ENCODE measurements at regions not wholly inside any gene's neighbourhood (a gene's known extent, or its start where the extent isn't known, plus 50 kb on each side); places are given as distances from the start of the nearest gene placed in this dataset.

DNA sequence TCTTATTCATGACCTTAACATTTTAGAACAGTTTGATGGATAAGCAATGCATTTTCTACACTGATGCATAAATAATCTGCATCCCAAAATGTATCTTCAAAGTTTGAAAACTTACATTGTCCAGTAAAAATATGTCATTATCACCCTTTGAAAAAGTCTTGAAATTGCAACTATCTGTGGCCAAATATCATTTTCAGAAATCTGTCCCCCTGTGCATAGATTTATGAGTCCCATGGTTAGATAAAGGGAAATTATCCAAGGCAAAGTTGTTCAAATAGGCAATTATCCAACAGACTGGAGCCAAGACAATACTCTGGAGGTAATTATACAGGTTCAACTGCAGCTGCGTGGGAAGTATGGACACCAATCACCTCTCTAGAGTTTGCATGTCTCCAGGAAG is 182.5 kb upstream of the INTU start:
- TF ChIP-seq, protein P1, sequence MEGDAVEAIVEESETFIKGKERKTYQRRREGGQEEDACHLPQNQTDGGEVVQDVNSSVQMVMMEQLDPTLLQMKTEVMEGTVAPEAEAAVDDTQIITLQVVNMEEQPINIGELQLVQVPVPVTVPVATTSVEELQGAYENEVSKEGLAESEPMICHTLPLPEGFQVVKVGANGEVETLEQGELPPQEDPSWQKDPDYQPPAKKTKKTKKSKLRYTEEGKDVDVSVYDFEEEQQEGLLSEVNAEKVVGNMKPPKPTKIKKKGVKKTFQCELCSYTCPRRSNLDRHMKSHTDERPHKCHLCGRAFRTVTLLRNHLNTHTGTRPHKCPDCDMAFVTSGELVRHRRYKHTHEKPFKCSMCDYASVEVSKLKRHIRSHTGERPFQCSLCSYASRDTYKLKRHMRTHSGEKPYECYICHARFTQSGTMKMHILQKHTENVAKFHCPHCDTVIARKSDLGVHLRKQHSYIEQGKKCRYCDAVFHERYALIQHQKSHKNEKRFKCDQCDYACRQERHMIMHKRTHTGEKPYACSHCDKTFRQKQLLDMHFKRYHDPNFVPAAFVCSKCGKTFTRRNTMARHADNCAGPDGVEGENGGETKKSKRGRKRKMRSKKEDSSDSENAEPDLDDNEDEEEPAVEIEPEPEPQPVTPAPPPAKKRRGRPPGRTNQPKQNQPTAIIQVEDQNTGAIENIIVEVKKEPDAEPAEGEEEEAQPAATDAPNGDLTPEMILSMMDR (IDR thresholded peaks at IDR 0.05 in 4 of 5, conservative IDR thresholded peaks at IDR 0.05 in 1 of 5), result no peak
- TF ChIP-seq POLR2A (IDR thresholded peaks at IDR 0.05), result no peak
